SU-DHL-6 (cell line): ENCODE measurements at regions not wholly inside any gene's neighbourhood (a gene's known extent, or its start where the extent isn't known, plus 50 kb on each side); places are given as distances from the start of the nearest gene placed in this dataset.
"Not testable (repeated sequence)": the region's sequence is repeated elsewhere in the genome, so short reads cannot be mapped to it uniquely, and the experiment has no call there.

ENCODE experiments used
- H2AFZ ChIP-seq: fragments of 200-600 bp; sonication (generic); 2 replicates; pipeline ENCODE4 v1.6.1; 2014; ENCODE audit warnings: low read depth, mild to moderate bottlenecking, moderate library complexity, mixed read lengths, antibody characterized with exemption, low read length; ENCODE audit not compliant: severe bottlenecking
- H3F3A ChIP-seq: fragments of 200-600 bp; shearing (Covaris generic); 2 replicates; pipeline ENCODE4 v1.6.0; 2016; ENCODE audit warnings: antibody characterized with exemption, mild to moderate bottlenecking; ENCODE audit not compliant: insufficient read depth
- H3K27ac ChIP-seq: fragments of 200-600 bp; sonication (generic); 2 replicates; pipeline ENCODE4 v1.5.1; 2016; ENCODE audit warnings: low read depth, mild to moderate bottlenecking, low read length, moderate library complexity, mixed read lengths
- H3K27me3 ChIP-seq: fragments of 200-600 bp; sonication (generic), shearing (Covaris generic); 2 replicates; pipeline ENCODE4 v1.6.0; 2014; ENCODE audit warnings: mild to moderate bottlenecking, low read length
- H3K36me3 ChIP-seq: fragments of 200-600 bp; sonication (generic); 2 replicates; pipeline ENCODE4 v1.6.1; 2014; ENCODE audit warnings: mild to moderate bottlenecking, low read length, mixed read lengths
- H3K4me2 ChIP-seq: fragments of 300-600, 200-600 bp; shearing (Covaris generic), sonication (generic); 2 replicates; pipeline ENCODE4 v1.6.0; 2014; ENCODE audit warnings: low read length, low read depth, mild to moderate bottlenecking; ENCODE audit not compliant: poor library complexity, severe bottlenecking
- H3K4me3 ChIP-seq: fragments of 200-600 bp; sonication (generic); 2 replicates; pipeline ENCODE4 v1.5.1; 2014; ENCODE audit warnings: antibody characterized with exemption, low read length, mild to moderate bottlenecking, mixed read lengths; ENCODE audit not compliant: insufficient read depth, poor library complexity, severe bottlenecking
- H3K79me2 ChIP-seq: fragments of 200-600 bp; sonication (generic); 2 replicates; pipeline ENCODE4 v1.6.1; 2014; ENCODE audit warnings: mild to moderate bottlenecking, low read length, moderate library complexity; ENCODE audit not compliant: insufficient read depth
- H3K9ac ChIP-seq: fragments of 200-600 bp; sonication (generic); 2 replicates; pipeline ENCODE4 v1.7.0; 2014; ENCODE audit warnings: mild to moderate bottlenecking, low read length
- H3K9me2 ChIP-seq: fragments of 200-600 bp; sonication (generic); replicated peaks from 2 replicates; pipeline ENCODE4 v1.6.1; 2014; ENCODE audit warnings: low read length; ENCODE audit not compliant: insufficient read depth
- H3K9me3 ChIP-seq: fragments of 200-600 bp; sonication (generic); 2 replicates; pipeline ENCODE4 v1.6.1; 2014; ENCODE audit warnings: low read length, mixed read lengths; ENCODE audit not compliant: insufficient read depth
- H4K20me1 ChIP-seq: fragments of 200-600 bp; sonication (generic); 2 replicates; pipeline ENCODE4 v1.6.1; 2014; ENCODE audit warnings: low read depth, mild to moderate bottlenecking, antibody characterized with exemption, low read length, moderate library complexity, mixed read lengths
- EZH2phosphoT487 ChIP-seq: fragments of 200-600 bp; sonication (generic), shearing (Covaris generic); conservative IDR thresholded peaks from 2 replicates; pipeline ENCODE4 v1.6.1; 2018; ENCODE audit warnings: mild to moderate bottlenecking, antibody characterized with exemption, low read length, moderate library complexity, mixed read lengths
- TF ChIP-seq, protein P1 (sequence below): fragments of 200-600 bp; sonication (generic); IDR thresholded peaks from one replicate; pipeline ENCODE4 v1.5.1; 2017; ENCODE audit warnings: antibody characterized with exemption, mild to moderate bottlenecking, low read length, moderate library complexity; ENCODE audit not compliant: insufficient read depth, poor library complexity, severe bottlenecking

DNA sequence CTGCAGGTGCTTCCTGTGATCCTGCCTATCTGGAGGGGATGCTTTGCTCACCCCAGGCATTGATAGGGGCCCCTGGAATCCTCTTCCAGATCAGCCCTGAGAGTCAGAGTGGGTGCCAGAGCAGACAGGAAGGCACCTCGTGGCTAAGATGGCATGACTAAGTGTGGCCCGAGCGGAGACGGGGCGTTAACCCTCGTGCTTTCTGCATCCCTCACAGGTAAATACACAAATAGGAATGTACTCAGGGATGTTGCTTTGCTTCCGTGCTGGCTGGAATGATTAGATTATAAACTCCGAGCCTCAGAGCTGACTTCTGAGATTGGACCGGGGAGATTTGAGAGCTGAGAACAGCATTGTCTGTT, 312.7 kb upstream of the B3GAT1 start:
- TF ChIP-seq, protein P1, sequence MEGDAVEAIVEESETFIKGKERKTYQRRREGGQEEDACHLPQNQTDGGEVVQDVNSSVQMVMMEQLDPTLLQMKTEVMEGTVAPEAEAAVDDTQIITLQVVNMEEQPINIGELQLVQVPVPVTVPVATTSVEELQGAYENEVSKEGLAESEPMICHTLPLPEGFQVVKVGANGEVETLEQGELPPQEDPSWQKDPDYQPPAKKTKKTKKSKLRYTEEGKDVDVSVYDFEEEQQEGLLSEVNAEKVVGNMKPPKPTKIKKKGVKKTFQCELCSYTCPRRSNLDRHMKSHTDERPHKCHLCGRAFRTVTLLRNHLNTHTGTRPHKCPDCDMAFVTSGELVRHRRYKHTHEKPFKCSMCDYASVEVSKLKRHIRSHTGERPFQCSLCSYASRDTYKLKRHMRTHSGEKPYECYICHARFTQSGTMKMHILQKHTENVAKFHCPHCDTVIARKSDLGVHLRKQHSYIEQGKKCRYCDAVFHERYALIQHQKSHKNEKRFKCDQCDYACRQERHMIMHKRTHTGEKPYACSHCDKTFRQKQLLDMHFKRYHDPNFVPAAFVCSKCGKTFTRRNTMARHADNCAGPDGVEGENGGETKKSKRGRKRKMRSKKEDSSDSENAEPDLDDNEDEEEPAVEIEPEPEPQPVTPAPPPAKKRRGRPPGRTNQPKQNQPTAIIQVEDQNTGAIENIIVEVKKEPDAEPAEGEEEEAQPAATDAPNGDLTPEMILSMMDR, result no peak
- no peak for TF ChIP-seq EZH2phosphoT487
- no peaks in the 10 kb centered on the region for H3K36me3 ChIP-seq
- no peaks in the 10 kb centered on the region for H3K9me3 ChIP-seq
- H3K27ac ChIP-seq, result no peak overlapping the region
- H3F3A ChIP-seq, result no peaks in the 10 kb centered on the region
- no peaks in the 10 kb centered on the region for H3K27me3 ChIP-seq
- H3K79me2 ChIP-seq, result no peaks in the 10 kb centered on the region
- H3K4me2 ChIP-seq, result no peak overlapping the region
- no peaks in the 10 kb centered on the region for H4K20me1 ChIP-seq
- H3K4me3 ChIP-seq, result no peak overlapping the region
- no peak overlapping the region for H2AFZ ChIP-seq
- H3K9ac ChIP-seq, result no peak overlapping the region
- no peaks in the 10 kb centered on the region for H3K9me2 ChIP-seq

DNA sequence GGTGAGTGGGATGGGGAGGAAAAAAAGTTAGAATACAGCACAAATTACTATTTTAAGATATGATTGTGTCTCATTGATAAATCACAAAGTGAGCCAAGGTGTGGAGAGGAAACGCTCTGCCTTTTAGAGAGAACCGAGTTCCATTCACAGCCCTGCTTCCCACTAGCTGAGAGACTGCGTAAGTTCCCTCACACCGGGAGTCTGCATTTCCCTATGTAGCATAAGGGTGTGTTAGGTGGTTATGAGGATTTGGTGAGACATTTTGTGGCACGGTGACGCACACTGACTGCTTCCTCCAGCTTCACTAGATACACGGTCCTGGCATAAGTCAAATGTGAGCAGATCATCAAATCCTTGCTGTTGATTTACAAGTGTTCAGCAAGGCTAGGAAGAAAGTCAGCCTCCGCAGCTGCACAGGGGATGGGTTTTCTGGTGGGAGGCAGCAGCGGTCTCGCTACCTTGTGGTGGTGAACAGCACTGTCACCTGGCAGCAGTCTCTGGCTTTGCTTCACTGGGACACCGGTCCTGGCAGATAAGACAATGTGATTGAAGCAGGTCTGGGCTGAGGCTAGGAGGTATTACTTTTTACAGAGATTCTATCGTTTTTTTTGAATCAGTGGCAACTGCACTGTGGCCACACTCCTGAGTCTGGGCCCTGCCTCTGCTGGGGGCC, 312.2 kb upstream of the B3GAT1 start:
- no peak overlapping the region for H3K9ac ChIP-seq
- no peaks in the 10 kb centered on the region for H3K27me3 ChIP-seq
- H3K27ac ChIP-seq, result no peak overlapping the region
- no peaks in the 10 kb centered on the region for H4K20me1 ChIP-seq
- H3K9me3 ChIP-seq, result no peaks in the 10 kb centered on the region
- H3F3A ChIP-seq, result no peaks in the 10 kb centered on the region
- no peak overlapping the region for H3K4me2 ChIP-seq
- no peak overlapping the region for H3K4me3 ChIP-seq
- H3K9me2 ChIP-seq, result no peaks in the 10 kb centered on the region
- H3K79me2 ChIP-seq, result no peaks in the 10 kb centered on the region
- H3K36me3 ChIP-seq, result no peaks in the 10 kb centered on the region
- no peak overlapping the region for H2AFZ ChIP-seq
- TF ChIP-seq EZH2phosphoT487, result no peak
- TF ChIP-seq, protein P1, result no peak

DNA sequence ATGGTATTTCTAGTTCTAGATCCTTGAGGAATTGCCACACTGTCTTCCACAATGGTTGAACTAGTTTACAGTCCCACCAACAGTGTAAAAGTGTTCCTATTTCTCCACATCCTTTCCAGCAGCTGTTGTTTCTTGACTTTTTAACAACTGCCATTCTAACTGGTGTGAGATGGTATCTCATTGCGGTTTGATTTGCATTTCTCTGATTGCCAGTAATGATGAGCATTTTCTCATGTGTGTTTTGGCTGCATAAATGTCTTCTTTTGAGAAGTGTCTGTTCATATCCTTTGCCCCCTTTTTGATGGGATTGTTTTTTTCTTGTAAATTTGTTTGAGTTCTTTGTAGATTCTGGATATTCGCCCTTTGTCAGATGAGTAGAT, 308.6 kb upstream of the B3GAT1 start:
- H3F3A ChIP-seq, H3K9me2 ChIP-seq, H2AFZ ChIP-seq, H3K9me3 ChIP-seq, H3K9ac ChIP-seq, H3K4me3 ChIP-seq, H4K20me1 ChIP-seq, H3K4me2 ChIP-seq, H3K36me3 ChIP-seq, H3K27ac ChIP-seq, H3K27me3 ChIP-seq, H3K79me2 ChIP-seq: not testable (repeated sequence)

DNA sequence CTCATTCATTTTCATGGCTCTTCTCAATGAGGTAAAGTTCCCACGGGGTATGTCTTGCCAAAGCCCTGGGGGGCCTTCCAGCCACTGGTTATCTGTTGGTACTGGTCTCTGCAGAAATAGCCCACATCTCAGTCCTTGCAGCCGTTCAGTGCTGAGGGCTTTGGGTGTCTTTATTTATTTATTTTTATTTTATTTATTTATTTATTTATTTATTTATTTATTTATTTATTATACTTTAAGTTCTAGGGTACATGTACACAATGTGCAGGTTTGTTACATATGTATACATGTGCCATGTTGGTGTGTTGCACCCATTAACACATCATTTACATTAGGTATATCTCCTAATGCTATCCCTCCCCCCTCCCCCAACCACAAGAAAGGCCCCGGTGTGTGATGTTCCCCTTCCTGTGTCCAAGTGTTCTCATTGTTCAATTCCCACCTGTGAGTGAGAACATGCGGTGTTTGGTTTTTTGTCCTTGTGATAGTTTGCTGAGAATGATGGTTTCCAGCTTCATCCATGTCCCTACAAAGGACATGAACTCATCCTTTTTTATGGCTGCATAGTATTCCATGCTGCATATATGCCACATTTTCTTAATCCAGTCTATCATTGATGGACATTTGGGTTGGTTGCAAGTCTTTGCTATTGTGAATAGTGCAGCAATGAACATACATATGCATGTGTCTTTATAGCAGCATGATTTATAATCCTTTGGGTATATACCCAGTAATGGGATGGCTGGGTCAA, 308.1 kb upstream of the B3GAT1 start:
- H3K27ac ChIP-seq, result not testable (repeated sequence)

More for the DNA sequence above, 308.1 kb upstream of the B3GAT1 start:
- H3K9me2 ChIP-seq, H3F3A ChIP-seq, H3K9ac ChIP-seq, H3K36me3 ChIP-seq, H4K20me1 ChIP-seq, H3K4me2 ChIP-seq, H2AFZ ChIP-seq, H3K27me3 ChIP-seq, H3K9me3 ChIP-seq, H3K4me3 ChIP-seq, H3K79me2 ChIP-seq: not testable (repeated sequence)
